K562 (cell line): ENCODE measurements at regions not wholly inside any gene's neighbourhood (a gene's known extent, or its start where the extent isn't known, plus 50 kb on each side); places are given as distances from the start of the nearest gene placed in this dataset.

Experiments
- ATAC-seq: fragments of 200-7000 bp; cut with Tn5 transposase; 3 replicates; pipeline ENCODE4 v1.9.1; 2020; ENCODE audit warnings: moderate library complexity
- BruUV-seq: library from RNA; stranded (reverse); fragments of 400-500 nt; replicated peaks from 2 replicates; lab custom pipeline; 2021; lab: Mats Ljungman, UMichigan
- CTCF ChIA-PET: fragments of 300-600 bp; formaldehyde crosslinking; extraction: SDS; loops from one replicate; lab custom pipeline; 2021; ENCODE audit warnings: low intra/inter-chr PET ratio; lab: Yijun Ruan, JAX
- POLR2A ChIA-PET: fragments of 300-600, 350-650 bp; sonication (Branson Sonifier 250); formaldehyde crosslinking; extraction: SDS; loops from one replicate; lab custom pipeline; 2021; ENCODE audit warnings: antibody characterized with exemption, inconsistent platforms; lab: Yijun Ruan, JAX
- DNase-seq, 4 experiments: peaks; one replicate each; pipeline versions ENCODE4 v3.0.0 to v3.0.0-alpha.2; 2011 to 2018; ENCODE audit warnings: low spot score in 3 of 4, mixed read lengths in 3 of 4; ENCODE audit errors: extremely low read depth in 1 of 4
- FAIRE-seq: peaks from 2 replicates; lab custom pipeline; 2011; peaks lifted over from hg19 to GRCh38; lab: Jason Lieb, UNC
- H2AFZ ChIP-seq: 2 replicates; pipeline ENCODE4 v1.6.0; 2011; ENCODE audit warnings: low read depth, low read length, control low read depth, inconsistent platforms
- H3K27ac ChIP-seq: fragments of 200-600 bp; 3 replicates; pipeline ENCODE4 v1.8.0; 2011; ENCODE audit warnings: low read depth, mild to moderate bottlenecking, control low read depth, inconsistent platforms, low read length, moderate library complexity, mixed read lengths; ENCODE audit errors: extremely low read depth
- H3K27me3 ChIP-seq, 2 experiments: fragments of 300-600 bp in 1 of 2; 2 replicates in 1 of 2; 3 replicates in 1 of 2; pipeline versions ENCODE4 v1.6.0 to v1.8.0; 2011; ENCODE audit warnings: inconsistent platforms in 2 of 2, low read length in 2 of 2, mild to moderate bottlenecking in 1 of 2, mixed read lengths in 1 of 2, moderate library complexity in 1 of 2; ENCODE audit not compliant: control insufficient read depth in 2 of 2, insufficient read depth in 2 of 2
- H3K36me3 ChIP-seq: fragments of 300-600 bp; 3 replicates; pipeline ENCODE4 v1.8.0; 2011; ENCODE audit warnings: mild to moderate bottlenecking, low read length, inconsistent platforms; ENCODE audit not compliant: control insufficient read depth, insufficient read depth
- H3K4me1 ChIP-seq, 2 experiments: fragments of 200-600 bp in 1 of 2; replicated peaks in 1 of 2; 2 replicates in 1 of 2; 3 replicates in 1 of 2; pipeline versions ENCODE4 v1.5.1 to v1.8.0; 2011; ENCODE audit warnings: inconsistent platforms in 2 of 2, low read length in 2 of 2, mild to moderate bottlenecking in 1 of 2, mixed read lengths in 1 of 2, moderate library complexity in 1 of 2; ENCODE audit not compliant: control insufficient read depth in 2 of 2, insufficient read depth in 2 of 2
- H3K4me2 ChIP-seq: 2 replicates; pipeline ENCODE4 v1.6.1; 2011; ENCODE audit warnings: low read length, control low read depth, inconsistent platforms, mixed read lengths; ENCODE audit not compliant: insufficient read depth
- H3K4me3 ChIP-seq: fragments of 200-600 bp; sonication (generic), shearing (Covaris generic); 2 replicates; pipeline ENCODE4 v1.5.1; 2016; ENCODE audit warnings: control low read depth, inconsistent platforms
- H3K79me2 ChIP-seq: fragments of 200-600 bp; 3 replicates; pipeline ENCODE4 v1.8.0; 2011; ENCODE audit warnings: low read length, inconsistent platforms; ENCODE audit not compliant: control insufficient read depth, insufficient read depth
- H3K9ac ChIP-seq, 2 experiments: 2 replicates each; pipeline versions ENCODE4 v1.6.0 to v1.6.1; 2011; ENCODE audit warnings: low read depth in 2 of 2, low read length in 2 of 2, control low read depth in 1 of 2, inconsistent platforms in 1 of 2, mild to moderate bottlenecking in 1 of 2, mixed read lengths in 1 of 2; ENCODE audit not compliant: insufficient read depth in 1 of 2
- H3K9me1 ChIP-seq: one replicate; pipeline ENCODE4 v1.6.0; 2011; ENCODE audit warnings: inconsistent platforms, mild to moderate bottlenecking, low read length, moderate library complexity; ENCODE audit not compliant: control insufficient read depth, insufficient read depth
- H3K9me3 ChIP-seq: replicated peaks from 2 replicates; pipeline ENCODE4 v1.5.1; 2011; ENCODE audit warnings: low read depth, low read length, inconsistent platforms; ENCODE audit not compliant: control insufficient read depth, insufficient read depth
- H4K20me1 ChIP-seq: replicated peaks from 2 replicates; pipeline ENCODE4 v1.6.1; 2011; ENCODE audit warnings: low read length, inconsistent platforms, mixed read lengths; ENCODE audit not compliant: control insufficient read depth, insufficient read depth
- ASH1L ChIP-seq: fragments of 450-650 bp; IDR thresholded peaks from 2 replicates; pipeline ENCODE4 v1.6.1; 2018; ENCODE audit warnings: borderline replicate concordance, mild to moderate bottlenecking, low read depth; ENCODE audit not compliant: partially characterized antibody
- C11orf30 ChIP-seq: fragments of 450-650 bp; IDR thresholded peaks from 2 replicates; pipeline ENCODE4 v1.6.1; 2016; ENCODE audit warnings: low read depth, mild to moderate bottlenecking
- CHD2 ChIP-seq: IDR thresholded peaks from 2 replicates; pipeline ENCODE4 v1.6.1; 2011; ENCODE audit warnings: low read depth, low read length
- CUX1 ChIP-seq: fragments of 200-800 bp; sonication (Bioruptor generic); IDR thresholded peaks from 2 replicates; pipeline ENCODE4 v1.6.1; 2016; ENCODE audit warnings: missing genetic modification characterization, missing compliant biosample characterization
- HOXB6 ChIP-seq: fragments of 250-450 bp; sonication (Bioruptor Pico); IDR thresholded peaks from 2 replicates; pipeline ENCODE4 v1.5.1; 2022; ENCODE audit warnings: mild to moderate bottlenecking, borderline replicate concordance
- SMC3 ChIP-seq: conservative IDR thresholded peaks from 2 replicates; pipeline ENCODE4 v1.6.1; 2011; ENCODE audit warnings: low read depth, low read length, improper control_type of control experiment; ENCODE audit not compliant: insufficient read depth
- SNRNP70 ChIP-seq: fragments of 200-400 bp; formaldehyde crosslinking; optimal IDR thresholded peaks from 2 replicates; pipeline ENCODE3; 2017; ENCODE audit warnings: low read depth, low read length
- SRSF1 ChIP-seq: fragments of 200-400 bp; formaldehyde crosslinking; IDR thresholded peaks from 2 replicates; pipeline ENCODE4 v1.6.1; 2017; ENCODE audit warnings: mild to moderate bottlenecking, low read depth, low read length, moderate library complexity
- STAT5A ChIP-seq: IDR thresholded peaks from 2 replicates; pipeline ENCODE4 v1.6.1; 2012; ENCODE audit warnings: low read length, inconsistent platforms, borderline replicate concordance
- WHSC1 ChIP-seq: IDR thresholded peaks from one replicate; pipeline ENCODE4 v1.6.1; 2012; ENCODE audit warnings: low read length, control low read depth, inconsistent platforms
- ZNF778 ChIP-seq: fragments of 450-650 bp; formaldehyde crosslinking; IDR thresholded peaks from 2 replicates; pipeline ENCODE4 v1.4.0; 2020; ENCODE audit warnings: mild to moderate bottlenecking, moderate library complexity
- WGBS: fragments of 100-300 bp; shearing (Covaris generic); methylation state at CpG from one replicate; pipeline ENCODE4 v1.1.6; 2016; ENCODE audit warnings: low coverage, mixed read lengths; ENCODE audit not compliant: insufficient coverage; ENCODE audit errors: missing lambda C conversion rate; 5-methylcytosine and 5-hydroxymethylcytosine counted together
- in situ Hi-C: fragments of 300-500 bp; cut with MboI; formaldehyde crosslinking; loops from 4 replicates; pipeline ENCODE4 v1.15.0; 2018; ENCODE audit warnings: inconsistent platforms, mixed read lengths
- intact Hi-C: fragments of 100-400 bp; cut with micrococcal nuclease; formaldehyde crosslinking; loops from 2 replicates; pipeline ENCODE4 v1.14.2; 2022
- TF ChIP-seq, protein P1 (sequence below): fragments of 450-650 bp; IDR thresholded peaks from 2 replicates; pipeline ENCODE4 v1.6.1; 2017; ENCODE audit warnings: antibody characterized with exemption, mild to moderate bottlenecking

DNA sequence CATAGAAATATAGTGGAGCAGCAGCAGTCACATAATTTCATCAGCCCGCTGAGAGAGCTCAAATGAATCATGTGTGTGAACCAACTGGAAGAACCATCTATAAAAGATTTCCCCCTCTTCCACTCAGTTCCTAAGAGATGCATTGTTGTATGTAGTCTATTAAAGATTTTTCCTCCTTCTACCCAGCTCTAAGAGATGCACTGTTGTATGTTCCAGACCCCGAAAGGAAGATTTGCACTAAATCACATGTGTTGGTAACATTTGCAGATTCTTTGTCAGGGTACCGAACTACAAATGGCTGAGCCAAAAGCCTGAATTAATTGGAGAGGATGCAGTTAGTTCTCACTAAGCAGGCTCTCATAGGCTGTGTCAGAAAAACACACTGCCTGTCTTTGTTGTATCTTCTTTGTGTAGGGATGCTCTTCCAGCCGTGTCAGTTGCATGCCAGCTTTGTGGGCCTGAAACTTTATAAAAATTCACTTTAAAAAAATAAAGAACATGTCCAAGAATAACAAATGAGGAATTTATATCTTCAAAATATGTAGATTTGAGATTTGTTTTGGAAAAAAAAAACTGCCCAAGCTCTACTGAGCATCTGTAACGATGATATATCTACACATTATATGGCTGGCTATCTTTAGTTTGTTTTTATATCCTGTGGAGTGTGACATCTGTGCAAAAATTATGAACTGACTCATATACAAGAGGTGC lies 223.1 kb downstream of the MZT1 start (continued):
- TF ChIP-seq, protein P1, sequence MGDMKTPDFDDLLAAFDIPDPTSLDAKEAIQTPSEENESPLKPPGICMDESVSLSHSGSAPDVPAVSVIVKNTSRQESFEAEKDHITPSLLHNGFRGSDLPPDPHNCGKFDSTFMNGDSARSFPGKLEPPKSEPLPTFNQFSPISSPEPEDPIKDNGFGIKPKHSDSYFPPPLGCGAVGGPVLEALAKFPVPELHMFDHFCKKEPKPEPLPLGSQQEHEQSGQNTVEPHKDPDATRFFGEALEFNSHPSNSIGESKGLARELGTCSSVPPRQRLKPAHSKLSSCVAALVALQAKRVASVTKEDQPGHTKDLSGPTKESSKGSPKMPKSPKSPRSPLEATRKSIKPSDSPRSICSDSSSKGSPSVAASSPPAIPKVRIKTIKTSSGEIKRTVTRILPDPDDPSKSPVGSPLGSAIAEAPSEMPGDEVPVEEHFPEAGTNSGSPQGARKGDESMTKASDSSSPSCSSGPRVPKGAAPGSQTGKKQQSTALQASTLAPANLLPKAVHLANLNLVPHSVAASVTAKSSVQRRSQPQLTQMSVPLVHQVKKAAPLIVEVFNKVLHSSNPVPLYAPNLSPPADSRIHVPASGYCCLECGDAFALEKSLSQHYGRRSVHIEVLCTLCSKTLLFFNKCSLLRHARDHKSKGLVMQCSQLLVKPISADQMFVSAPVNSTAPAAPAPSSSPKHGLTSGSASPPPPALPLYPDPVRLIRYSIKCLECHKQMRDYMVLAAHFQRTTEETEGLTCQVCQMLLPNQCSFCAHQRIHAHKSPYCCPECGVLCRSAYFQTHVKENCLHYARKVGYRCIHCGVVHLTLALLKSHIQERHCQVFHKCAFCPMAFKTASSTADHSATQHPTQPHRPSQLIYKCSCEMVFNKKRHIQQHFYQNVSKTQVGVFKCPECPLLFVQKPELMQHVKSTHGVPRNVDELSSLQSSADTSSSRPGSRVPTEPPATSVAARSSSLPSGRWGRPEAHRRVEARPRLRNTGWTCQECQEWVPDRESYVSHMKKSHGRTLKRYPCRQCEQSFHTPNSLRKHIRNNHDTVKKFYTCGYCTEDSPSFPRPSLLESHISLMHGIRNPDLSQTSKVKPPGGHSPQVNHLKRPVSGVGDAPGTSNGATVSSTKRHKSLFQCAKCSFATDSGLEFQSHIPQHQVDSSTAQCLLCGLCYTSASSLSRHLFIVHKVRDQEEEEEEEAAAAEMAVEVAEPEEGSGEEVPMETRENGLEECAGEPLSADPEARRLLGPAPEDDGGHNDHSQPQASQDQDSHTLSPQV = no peak
- TF ChIP-seq ASH1L (no peak), STAT5A (no peak)
- TF ChIP-seq, all 486 proteins: peak for 0

DNA sequence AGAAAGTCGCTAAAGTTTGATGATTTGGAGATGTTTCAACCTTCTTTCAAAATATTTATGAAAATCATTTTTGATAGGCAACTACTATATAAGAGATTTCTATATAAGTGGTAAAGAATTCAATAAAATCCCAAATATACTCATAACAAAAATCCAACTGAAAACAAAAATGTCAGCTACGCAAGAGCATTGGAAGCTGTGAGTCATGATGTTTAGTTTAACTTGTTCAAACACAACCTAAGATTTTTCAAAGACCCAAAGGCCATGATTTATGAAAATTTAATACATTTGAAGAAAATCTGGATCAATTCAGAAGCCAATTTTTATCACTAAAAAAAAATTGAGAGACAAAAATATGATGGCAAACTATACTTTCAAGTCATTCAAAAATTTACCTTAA lies 226.6 kb downstream of the MZT1 start:
- in situ Hi-C loops = no loop called here
- Histone ChIP-seq H4K20me1 (no peaks in the 10 kb centered on the region), H3K79me2 (no peaks in the 10 kb centered on the region), H3K4me1 (no peaks in the 10 kb centered on the region), H3K27ac (no peak overlapping the region), H3K27me3 (no peaks in the 10 kb centered on the region), H3K36me3 (no peaks in the 10 kb centered on the region), H3K9me3 (no peaks in the 10 kb centered on the region), H3K9me1 (no peaks in the 10 kb centered on the region), H3K4me3 (no peak overlapping the region), H3K4me2 (no peak overlapping the region), H3K9ac (no peak overlapping the region), H2AFZ (no peak overlapping the region)
- DNase-seq = no peak
- intact Hi-C loops = no loop called here
- no peak for ATAC-seq
- ChIA-PET CTCF (no interaction called here), POLR2A (no interaction called here)
- no TSS peak for BruUV-seq
- FAIRE-seq = no peak
- WGBS = 0% methylated on average over 2 of the region's 2 CpGs
- TF ChIP-seq CHD2 (no peak), WHSC1 (no peak), C11orf30 (no peak), HOXB6 (CRISPR knock-in tag) (no peak), SRSF1 (no peak), ZNF778 (no peak), SNRNP70 (no peak), SMC3 (no peak), CUX1 (CRISPR knock-in tag) (no peak)
